ENCODE measurements at regions not wholly inside any gene's neighbourhood (a gene's known extent, or its start where the extent isn't known, plus 50 kb on each side); places are given as distances from the start of the nearest gene placed in this dataset.

DNA sequence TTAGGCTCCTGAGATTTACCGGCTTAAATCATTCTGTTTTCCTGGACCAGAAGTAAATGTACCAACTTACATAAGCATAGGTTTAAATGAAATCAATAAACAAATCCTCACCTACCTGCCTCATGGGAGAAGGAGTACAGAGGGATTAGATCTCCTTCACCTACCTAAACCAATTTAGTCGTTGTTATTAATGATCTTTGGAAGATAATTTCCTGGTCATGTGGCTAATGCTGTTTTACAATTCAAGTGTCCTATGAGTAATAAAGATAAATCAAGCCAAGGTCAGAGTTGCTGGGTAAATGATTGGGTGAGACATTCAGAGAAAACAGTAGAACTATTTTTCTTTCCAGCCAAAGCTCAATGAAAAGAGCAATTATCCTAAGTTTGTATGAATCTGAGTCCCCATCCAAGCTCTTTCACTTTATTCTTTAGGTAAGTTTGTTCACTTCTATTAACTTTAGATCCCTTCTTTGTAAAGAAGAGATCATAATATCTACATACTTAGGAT is 423.0 kb upstream of the FAM241A start:
- TF ChIP-seq SUZ12 (IDR thresholded peaks at IDR 0.05; ENCODE audit: extremely low read depth, insufficient read depth, insufficient read length) = no peak
- TF ChIP-seq ZNF274 (IDR thresholded peaks at IDR 0.05; ENCODE audit: low read depth, low read length) = no peak

Data from NT2/D1 (cell line).